DOHH2 (cell line): ENCODE measurements at regions not wholly inside any gene's neighbourhood (a gene's known extent, or its start where the extent isn't known, plus 50 kb on each side); places are given as distances from the start of the nearest gene placed in this dataset.

ENCODE experiments used
- H3F3A ChIP-seq: fragments of 200-600 bp; sonication (generic), shearing (Covaris generic); 2 replicates; pipeline ENCODE4 v1.6.0; 2016; ENCODE audit warnings: antibody characterized with exemption, mild to moderate bottlenecking; ENCODE audit not compliant: control insufficient read depth, insufficient read depth
- H3K27ac ChIP-seq: fragments of 200-600 bp; sonication (generic); 2 replicates; pipeline ENCODE4 v1.5.1; 2014; ENCODE audit warnings: low read depth, mild to moderate bottlenecking, low read length, moderate library complexity
- H3K27me3 ChIP-seq: fragments of 200-600 bp; sonication (generic); 2 replicates; pipeline ENCODE4 v1.6.1; 2014; ENCODE audit warnings: mild to moderate bottlenecking, low read length, mixed read lengths; ENCODE audit not compliant: control insufficient read depth
- H3K36me3 ChIP-seq: fragments of 200-600 bp; sonication (generic); 2 replicates; pipeline ENCODE4 v1.6.1; 2014; ENCODE audit warnings: mild to moderate bottlenecking, low read length, moderate library complexity, mixed read lengths; ENCODE audit not compliant: control insufficient read depth
- H3K4me1 ChIP-seq: fragments of 200-600 bp; sonication (generic); 2 replicates; pipeline ENCODE4 v1.6.1; 2014; ENCODE audit warnings: mild to moderate bottlenecking, low read length, mixed read lengths; ENCODE audit not compliant: control insufficient read depth
- H3K4me2 ChIP-seq: fragments of 200-600 bp; sonication (generic); 2 replicates; pipeline ENCODE4 v1.6.0; 2014; ENCODE audit warnings: mild to moderate bottlenecking, low read length, moderate library complexity
- H3K4me3 ChIP-seq: fragments of 200-600 bp; sonication (generic); 2 replicates; pipeline ENCODE4 v1.5.1; 2014; ENCODE audit warnings: mild to moderate bottlenecking, low read length, mixed read lengths
- H3K79me2 ChIP-seq: fragments of 200-600 bp; sonication (generic); 2 replicates; pipeline ENCODE4 v1.6.1; 2014; ENCODE audit warnings: mild to moderate bottlenecking, low read length, mixed read lengths; ENCODE audit not compliant: control insufficient read depth
- H3K9me2 ChIP-seq: fragments of 200-600 bp; sonication (generic); replicated peaks from 2 replicates; pipeline ENCODE4 v1.6.1; 2014; ENCODE audit warnings: mild to moderate bottlenecking, low read length, mixed read lengths; ENCODE audit not compliant: control insufficient read depth
- H3K9me3 ChIP-seq: fragments of 200-600 bp; sonication (generic); 2 replicates; pipeline ENCODE4 v1.6.1; 2014; ENCODE audit warnings: antibody characterized with exemption, low read length, mixed read lengths; ENCODE audit not compliant: control insufficient read depth, insufficient read depth
- H4K20me1 ChIP-seq: fragments of 200-600 bp; sonication (generic); 2 replicates; pipeline ENCODE4 v1.6.0; 2014; ENCODE audit warnings: low read depth, mild to moderate bottlenecking, antibody characterized with exemption, low read length, moderate library complexity; ENCODE audit not compliant: control insufficient read depth, insufficient read depth
- CTCF ChIP-seq: fragments of 200-600 bp; sonication (generic); IDR thresholded peaks from one replicate; pipeline ENCODE4 v1.5.1; 2014; ENCODE audit warnings: antibody characterized with exemption, mild to moderate bottlenecking, low read depth, low read length; ENCODE audit not compliant: poor library complexity, severe bottlenecking
- EZH2phosphoT487 ChIP-seq: fragments of 200-600 bp; sonication (generic); IDR thresholded peaks from 2 replicates; pipeline ENCODE4 v1.6.1; 2017; ENCODE audit warnings: borderline replicate concordance, mild to moderate bottlenecking, antibody characterized with exemption, low read length, moderate library complexity, mixed read lengths

- no peaks in the 10 kb centered on the region for H3K4me1 ChIP-seq
- H3K27ac ChIP-seq, result no peak overlapping the region
- no peaks in the 10 kb centered on the region for H4K20me1 ChIP-seq
- no peaks in the 10 kb centered on the region for H3F3A ChIP-seq
- H3K4me2 ChIP-seq, result no peak overlapping the region
- no peaks in the 10 kb centered on the region for H3K79me2 ChIP-seq
- no peaks in the 10 kb centered on the region for H3K9me3 ChIP-seq
- no peak for TF ChIP-seq EZH2phosphoT487
- TF ChIP-seq CTCF, result no peak
- H3K27me3 ChIP-seq, result no peaks in the 10 kb centered on the region
- no peaks in the 10 kb centered on the region for H3K36me3 ChIP-seq
- H3K9me2 ChIP-seq, result no peaks in the 10 kb centered on the region
- no peak overlapping the region for H3K4me3 ChIP-seq
Measured at GRCh38 chr1:227459326-227459841, 104.0 kb upstream of the ZNF678 start.

- no peaks in the 10 kb centered on the region for H3K27me3 ChIP-seq
- no peak overlapping the region for H3K4me3 ChIP-seq
- TF ChIP-seq CTCF (no peak), EZH2phosphoT487 (no peak)
- H3K4me1 ChIP-seq, result no peaks in the 10 kb centered on the region
- no peaks in the 10 kb centered on the region for H4K20me1 ChIP-seq
- H3K36me3 ChIP-seq, result no peaks in the 10 kb centered on the region
- no peaks in the 10 kb centered on the region for H3K79me2 ChIP-seq
- no peaks in the 10 kb centered on the region for H3K9me2 ChIP-seq
- no peaks in the 10 kb centered on the region for H3F3A ChIP-seq
- H3K4me2 ChIP-seq, result no peak overlapping the region
- no peak overlapping the region for H3K27ac ChIP-seq
- no peaks in the 10 kb centered on the region for H3K9me3 ChIP-seq
Measured at GRCh38 chr1:227454686-227455085, 108.7 kb upstream of the ZNF678 start.

DNA sequence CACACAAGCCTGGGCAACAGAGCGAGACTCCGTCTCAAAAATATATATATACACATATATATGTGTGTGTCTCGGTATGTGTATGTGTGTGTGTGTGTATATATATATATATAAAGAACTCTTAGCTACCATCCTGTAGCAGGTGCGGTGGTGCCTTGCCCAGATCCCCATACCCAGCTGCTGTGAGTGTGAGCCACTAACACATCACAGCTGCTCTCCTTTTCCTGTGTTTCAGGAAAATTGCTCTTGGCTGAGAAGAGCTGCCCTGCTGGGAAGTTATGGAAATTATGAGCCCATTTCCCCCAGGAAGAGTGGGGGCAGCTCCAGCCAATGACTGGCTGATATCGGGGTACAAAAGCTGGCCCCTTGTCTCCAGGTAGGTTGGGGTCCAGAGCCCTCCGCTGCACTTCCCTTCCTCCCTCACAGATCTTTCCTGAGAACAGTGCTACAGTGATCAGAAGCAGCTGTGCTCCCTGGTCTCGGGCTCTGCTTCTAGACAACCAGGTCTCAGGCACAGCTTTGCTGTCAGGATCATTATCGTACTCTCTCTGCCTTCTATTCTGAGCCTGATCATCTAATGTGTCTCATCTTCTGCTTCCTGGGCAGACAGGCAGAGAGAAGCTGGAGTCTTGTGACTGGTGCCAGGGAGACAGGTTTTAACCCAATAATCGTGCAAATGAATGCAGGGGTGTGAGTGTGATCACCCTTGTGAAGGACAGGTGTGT lies 109.6 kb upstream of the ZNF678 start:
- Histone ChIP-seq H3K36me3 (no peaks in the 10 kb centered on the region), H3K4me2 (no peak overlapping the region), H3K27me3 (no peaks in the 10 kb centered on the region), H3K9me3 (no peaks in the 10 kb centered on the region), H4K20me1 (no peaks in the 10 kb centered on the region), H3K9me2 (no peaks in the 10 kb centered on the region), H3K27ac (no peak overlapping the region), H3F3A (no peaks in the 10 kb centered on the region), H3K4me1 (no peaks in the 10 kb centered on the region), H3K4me3 (no peak overlapping the region), H3K79me2 (no peaks in the 10 kb centered on the region)
- TF ChIP-seq CTCF (no peak), EZH2phosphoT487 (no peak)
